Cardiac muscle cell (in vitro differentiated cells and primary cell): ENCODE measurements at regions not wholly inside any gene's neighbourhood (a gene's known extent, or its start where the extent isn't known, plus 50 kb on each side); places are given as distances from the start of the nearest gene placed in this dataset.

Experiments
- DNase-seq, 2 donors: peaks; one replicate each; pipeline versions ENCODE4 v3.0.0 to v3.0.0-alpha.2; 2010 to 2017; ENCODE audit warnings: low read depth in 1 of 2, low spot score in 1 of 2
- H3K27ac ChIP-seq: fragments of 200-600 bp; sonication (generic); 2 replicates; pipeline ENCODE4 v1.5.1; 2016
- H3K27me3 ChIP-seq: fragments of 200-600 bp; sonication (generic); 2 replicates; pipeline ENCODE4 v1.6.0; 2016; ENCODE audit warnings: control low read depth
- H3K36me3 ChIP-seq: fragments of 200-600 bp; sonication (generic); 2 replicates; pipeline ENCODE4 v1.5.1; 2016; ENCODE audit warnings: control low read depth
- H3K4me1 ChIP-seq: fragments of 200-600 bp; sonication (generic); 2 replicates; pipeline ENCODE4 v1.8.1; 2017; ENCODE audit warnings: low read depth, mild to moderate bottlenecking, mixed run types
- H3K4me3 ChIP-seq: fragments of 200-600 bp; sonication (generic); 2 replicates; pipeline ENCODE4 v1.5.1; 2016; ENCODE audit warnings: mild to moderate bottlenecking
- H3K9me3 ChIP-seq: fragments of 200-600 bp; sonication (generic); 2 replicates; pipeline ENCODE4 v1.5.1; 2017; ENCODE audit warnings: low read depth, mild to moderate bottlenecking, control low read depth
- CTCF ChIP-seq: IDR thresholded peaks from 2 replicates; pipeline ENCODE4 v1.5.1; 2012; ENCODE audit warnings: low read depth, mild to moderate bottlenecking, low read length

- no peak overlapping the region for H3K27ac ChIP-seq
- no peak for TF ChIP-seq CTCF
- no peak overlapping the region for H3K4me3 ChIP-seq
- DNase-seq, result no peak
- H3K4me1 ChIP-seq, result no peaks in the 10 kb centered on the region
- no peaks in the 10 kb centered on the region for H3K9me3 ChIP-seq
- H3K36me3 ChIP-seq, result no peaks in the 10 kb centered on the region
- no peaks in the 10 kb centered on the region for H3K27me3 ChIP-seq
Observed at GRCh38 chr21:38183961-38184360, 72.8 kb upstream of the KCNJ15 start.

GRCh38 chr21:38186661-38187270 lies 70.0 kb upstream of the KCNJ15 start:
- Histone ChIP-seq H3K27me3 (no peaks in the 10 kb centered on the region), H3K27ac (no peak overlapping the region), H3K36me3 (no peaks in the 10 kb centered on the region), H3K9me3 (no peaks in the 10 kb centered on the region), H3K4me1 (no peaks in the 10 kb centered on the region), H3K4me3 (no peak overlapping the region)
- TF ChIP-seq CTCF, result no peak
- DNase-seq, result no peak

GRCh38 chr21:38188037-38188436 lies 68.8 kb upstream of the KCNJ15 start:
- Histone ChIP-seq H3K27me3 (no peaks in the 10 kb centered on the region), H3K9me3 (no peaks in the 10 kb centered on the region), H3K36me3 (no peaks in the 10 kb centered on the region), H3K4me3 (no peak overlapping the region), H3K4me1 (no peaks in the 10 kb centered on the region), H3K27ac (no peak overlapping the region)
- TF ChIP-seq CTCF, result no peak
- peak in 1 of 2 donors; percentile 27 for DNase-seq

GRCh38 chr21:38196036-38196435 lies 60.8 kb upstream of the KCNJ15 start:
- Histone ChIP-seq H3K9me3 (no peaks in the 10 kb centered on the region), H3K27ac (no peak overlapping the region), H3K27me3 (no peaks in the 10 kb centered on the region), H3K4me3 (no peak overlapping the region), H3K4me1 (no peaks in the 10 kb centered on the region), H3K36me3 (no peaks in the 10 kb centered on the region)
- DNase-seq, result no peak
- TF ChIP-seq CTCF, result no peak

GRCh38 chr21:38202811-38203210 lies 54.0 kb upstream of the KCNJ15 start:
- no peak for TF ChIP-seq CTCF

More at GRCh38 chr21:38202811-38203210, 54.0 kb upstream of the KCNJ15 start:
- H3K36me3 ChIP-seq, result no peaks in the 10 kb centered on the region
- no peak for DNase-seq
- no peaks in the 10 kb centered on the region for H3K27me3 ChIP-seq
- no peak overlapping the region for H3K27ac ChIP-seq
- no peaks in the 10 kb centered on the region for H3K9me3 ChIP-seq
- H3K4me1 ChIP-seq, result no peaks in the 10 kb centered on the region
- no peak overlapping the region for H3K4me3 ChIP-seq
